ENCODE measurements at regions not wholly inside any gene's neighbourhood (a gene's known extent, or its start where the extent isn't known, plus 50 kb on each side); places are given as distances from the start of the nearest gene placed in this dataset.

DNA sequence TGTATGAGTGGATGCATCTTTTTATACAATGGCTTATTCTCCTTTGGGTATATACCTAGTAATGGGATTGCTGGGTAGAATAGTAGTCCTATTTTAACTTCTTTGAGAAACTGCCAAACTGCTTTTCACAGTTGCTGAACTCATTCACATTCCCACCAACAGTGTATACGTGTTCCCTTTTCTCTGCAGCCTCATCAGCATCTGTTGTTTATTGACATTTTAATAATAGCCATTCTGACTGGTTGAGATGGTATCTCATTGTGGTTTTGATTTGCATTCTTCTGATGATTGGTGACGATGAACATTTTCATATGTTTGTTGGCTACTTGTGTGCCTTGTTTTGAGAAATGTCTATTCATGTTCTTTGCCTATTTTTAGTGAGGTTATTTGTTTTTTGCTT, 687.0 kb upstream of the EPHA5 start:
- TF ChIP-seq, protein P1, sequence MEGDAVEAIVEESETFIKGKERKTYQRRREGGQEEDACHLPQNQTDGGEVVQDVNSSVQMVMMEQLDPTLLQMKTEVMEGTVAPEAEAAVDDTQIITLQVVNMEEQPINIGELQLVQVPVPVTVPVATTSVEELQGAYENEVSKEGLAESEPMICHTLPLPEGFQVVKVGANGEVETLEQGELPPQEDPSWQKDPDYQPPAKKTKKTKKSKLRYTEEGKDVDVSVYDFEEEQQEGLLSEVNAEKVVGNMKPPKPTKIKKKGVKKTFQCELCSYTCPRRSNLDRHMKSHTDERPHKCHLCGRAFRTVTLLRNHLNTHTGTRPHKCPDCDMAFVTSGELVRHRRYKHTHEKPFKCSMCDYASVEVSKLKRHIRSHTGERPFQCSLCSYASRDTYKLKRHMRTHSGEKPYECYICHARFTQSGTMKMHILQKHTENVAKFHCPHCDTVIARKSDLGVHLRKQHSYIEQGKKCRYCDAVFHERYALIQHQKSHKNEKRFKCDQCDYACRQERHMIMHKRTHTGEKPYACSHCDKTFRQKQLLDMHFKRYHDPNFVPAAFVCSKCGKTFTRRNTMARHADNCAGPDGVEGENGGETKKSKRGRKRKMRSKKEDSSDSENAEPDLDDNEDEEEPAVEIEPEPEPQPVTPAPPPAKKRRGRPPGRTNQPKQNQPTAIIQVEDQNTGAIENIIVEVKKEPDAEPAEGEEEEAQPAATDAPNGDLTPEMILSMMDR (IDR thresholded peaks at IDR 0.05) = no peak

DNA sequence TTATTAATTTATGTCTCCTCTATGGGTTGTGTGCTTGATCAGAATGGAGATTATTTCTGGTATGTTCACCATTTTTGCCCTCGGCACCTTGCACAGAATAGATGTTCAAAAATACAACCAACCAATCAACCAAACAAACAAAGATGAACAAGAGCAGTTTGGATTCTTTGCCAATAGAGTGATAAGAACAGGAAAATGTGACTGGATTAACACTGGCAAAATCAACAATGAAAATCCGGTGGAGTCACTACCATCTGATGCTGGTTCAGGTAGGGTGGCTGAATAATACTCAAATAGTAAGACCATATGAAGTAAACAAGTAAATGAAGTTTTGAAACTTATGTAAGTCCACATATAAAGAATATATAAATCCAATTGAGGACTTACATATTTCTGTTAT, 685.0 kb upstream of the EPHA5 start:
- TF ChIP-seq, protein P1 (IDR thresholded peaks at IDR 0.05) = no peak

DNA sequence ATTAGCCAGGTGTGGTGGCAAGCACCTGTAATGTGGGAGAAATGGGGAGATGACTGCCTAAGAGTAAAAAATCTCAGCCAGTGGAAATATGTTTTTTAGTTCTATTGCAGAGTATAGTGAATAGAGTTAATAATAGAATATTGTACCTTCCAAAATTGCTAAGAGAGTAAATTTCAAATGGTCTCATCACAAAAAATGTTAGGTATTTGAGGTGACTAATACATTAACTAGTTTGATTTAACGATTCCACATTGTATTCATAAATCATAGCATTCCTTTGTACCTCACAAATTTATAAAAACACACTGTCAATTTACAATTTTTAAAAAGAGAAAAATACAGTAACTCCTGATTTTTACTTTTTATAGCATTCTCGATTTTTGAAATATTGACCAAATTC, 681.5 kb upstream of the EPHA5 start:
- TF ChIP-seq, protein P1 (IDR thresholded peaks at IDR 0.05) = no peak

DNA sequence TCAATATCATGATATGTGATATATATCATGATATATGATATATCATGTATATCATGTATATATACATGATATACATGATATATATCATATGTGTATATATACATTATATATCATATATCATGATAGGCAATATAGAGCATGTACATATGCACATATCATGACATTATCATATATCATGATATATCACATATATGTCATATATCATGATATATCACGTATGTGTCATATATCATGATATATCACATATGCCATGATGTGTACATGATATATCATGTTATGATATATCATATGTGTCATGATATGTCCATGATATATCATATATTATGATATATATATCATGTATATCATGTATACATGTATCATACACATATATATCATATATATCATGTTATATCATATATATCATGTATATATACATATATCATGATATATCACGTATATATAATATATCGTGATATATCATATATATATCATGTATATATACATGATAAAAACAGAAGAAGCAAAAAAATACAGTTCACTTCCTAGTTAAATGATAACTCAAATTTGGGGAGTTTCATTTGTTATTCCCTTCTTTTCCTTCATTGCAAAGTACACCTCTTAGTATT, 670.1 kb upstream of the EPHA5 start:
- TF ChIP-seq, protein P1 (IDR thresholded peaks at IDR 0.05) = no peak

DNA sequence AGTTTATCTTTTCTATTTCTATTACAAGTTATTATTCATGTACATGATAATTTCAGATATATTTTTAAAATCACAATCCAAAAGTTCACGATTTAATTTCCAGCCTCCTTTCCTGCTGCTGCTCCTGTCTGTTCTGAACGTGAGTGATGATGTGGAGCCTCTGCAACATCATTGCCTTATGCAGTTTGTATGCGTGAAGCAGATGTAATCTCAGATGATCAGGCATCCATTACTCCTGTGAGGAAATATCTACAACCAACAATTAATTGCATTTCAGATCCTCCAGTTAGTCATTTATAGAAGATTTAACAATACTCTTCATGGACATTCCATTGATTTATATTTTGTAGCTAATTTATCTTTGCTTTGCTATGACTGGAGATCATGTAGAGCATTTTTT, 668.7 kb upstream of the EPHA5 start:
- TF ChIP-seq, protein P1 (IDR thresholded peaks at IDR 0.05) = no peak

DNA sequence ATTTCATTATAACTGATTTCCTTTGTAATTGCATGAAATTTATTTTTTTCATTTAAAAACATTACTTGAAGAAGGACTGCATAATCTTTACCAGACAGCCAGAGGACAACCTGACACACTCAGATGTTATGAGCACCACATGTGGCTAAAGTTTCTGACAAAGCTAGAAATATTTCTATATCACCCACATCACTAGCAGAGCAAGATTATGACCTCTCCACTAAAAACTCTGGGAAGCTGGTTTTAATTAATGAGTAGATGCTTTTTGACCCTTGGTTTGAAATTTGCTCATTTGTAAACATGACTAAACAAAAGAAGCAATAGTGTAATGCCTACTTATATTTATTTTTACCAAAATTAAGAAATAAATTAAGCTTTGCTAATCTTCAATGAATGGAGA, 661.5 kb upstream of the EPHA5 start:
- TF ChIP-seq, protein P1 (IDR thresholded peaks at IDR 0.05) = no peak

DNA sequence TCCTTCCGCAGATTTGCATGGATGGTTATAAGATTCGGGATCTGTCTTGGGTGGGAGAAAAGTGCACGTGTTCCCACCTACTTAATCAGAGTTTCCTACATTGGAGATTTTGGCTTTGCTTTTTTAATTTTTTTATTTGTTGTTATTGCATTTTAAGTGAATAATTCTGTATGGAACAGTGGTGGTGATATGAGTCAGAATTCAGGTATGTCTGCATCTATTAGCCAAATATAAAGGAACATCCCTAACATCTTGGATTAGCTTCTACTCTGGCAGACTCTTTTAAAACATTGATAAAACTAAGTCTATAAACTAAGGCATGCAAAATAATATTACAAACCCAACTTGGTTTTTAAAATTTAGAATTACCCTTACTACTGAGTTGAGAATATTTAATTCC, 659.8 kb upstream of the EPHA5 start:
- TF ChIP-seq, protein P1 (IDR thresholded peaks at IDR 0.05) = no peak
